A549 (cell line): ENCODE measurements at regions not wholly inside any gene's neighbourhood (a gene's known extent, or its start where the extent isn't known, plus 50 kb on each side); places are given as distances from the start of the nearest gene placed in this dataset.

Experiments
- ATAC-seq, 2 experiments: fragments of 200-7000 bp in 1 of 2; fragments of >200 bp in 1 of 2; cut with Nextera tagmentation in 1 of 2; cut with Tn5 transposase in 1 of 2; 3 replicates each; pipeline versions ENCODE4 v1.8.0 to v1.9.1; 2018 to 2020; ENCODE audit warnings: mild to moderate bottlenecking in 1 of 2, moderate library complexity in 1 of 2
- CTCF ChIA-PET: fragments of 300-600 bp; sonication (Branson Sonifier 250); formaldehyde crosslinking; extraction: SDS; loops from one replicate; lab custom pipeline; 2021; ENCODE audit warnings: antibody characterized with exemption, inconsistent platforms; lab: Yijun Ruan, JAX
- POLR2A ChIA-PET: fragments of 350-600 bp; formaldehyde crosslinking; extraction: SDS; loops from one replicate; lab custom pipeline; 2021; ENCODE audit warnings: antibody characterized with exemption, inconsistent platforms; lab: Yijun Ruan, JAX
- DNase-seq, 2 experiments: peaks; one replicate each; pipeline versions ENCODE4 v3.0.0 to v3.0.0-alpha.2; 2011 to 2016; ENCODE audit warnings: low read depth in 1 of 2, low spot score in 1 of 2
- FAIRE-seq: peaks from 2 replicates; lab custom pipeline; 2011; peaks lifted over from hg19 to GRCh38; lab: Jason Lieb, UNC
- H3K27ac ChIP-seq, 2 experiments: fragments of >200 bp; sonication (Bioruptor Twin); formaldehyde crosslinking; 3 replicates each; pipeline ENCODE4 v1.5.1; 2016 to 2017
- H3K4me1 ChIP-seq: fragments of >200 bp; sonication (Bioruptor Twin); formaldehyde crosslinking; 3 replicates; pipeline ENCODE4 v1.6.1; 2016
- H3K4me2 ChIP-seq: fragments of >200 bp; sonication (Bioruptor Twin); formaldehyde crosslinking; 3 replicates; pipeline ENCODE4 v1.6.1; 2016
- H3K4me3 ChIP-seq: fragments of >200 bp; sonication (Bioruptor Twin); formaldehyde crosslinking; 3 replicates; pipeline ENCODE4 v1.5.1; 2016
- H3K9me3 ChIP-seq: fragments of >200 bp; sonication (Bioruptor Twin); formaldehyde crosslinking; 3 replicates; pipeline ENCODE4 v1.6.1; 2016
- BHLHE40 ChIP-seq: IDR thresholded peaks from 2 replicates; pipeline ENCODE4 v1.6.1; 2012; ENCODE audit warnings: low read depth, low read length, inconsistent platforms
- CBX8 ChIP-seq: fragments of 200-600 bp; sonication (generic); IDR thresholded peaks from 2 replicates; pipeline ENCODE4 v1.6.1; 2016
- CHD4 ChIP-seq: fragments of 200-600 bp; sonication (generic); IDR thresholded peaks from 2 replicates; pipeline ENCODE4 v1.6.1; 2016; ENCODE audit warnings: antibody characterized with exemption, mild to moderate bottlenecking, borderline replicate concordance
- EHF ChIP-seq: fragments of 250-450 bp; sonication (Bioruptor Pico); IDR thresholded peaks from 2 replicates; pipeline ENCODE4 v1.5.0; 2020; ENCODE audit warnings: mild to moderate bottlenecking
- EHMT2 ChIP-seq: fragments of 200-600 bp; sonication (generic); IDR thresholded peaks from 2 replicates; pipeline ENCODE4 v1.6.1; 2016; ENCODE audit warnings: antibody characterized with exemption, low read depth, mild to moderate bottlenecking, moderate library complexity
- FOSL2 ChIP-seq, 2 experiments: fragments of 450-650 bp in 1 of 2; fragments of >200 bp in 1 of 2; sonication (Bioruptor Twin) in 1 of 2; formaldehyde crosslinking; IDR thresholded peaks; 2 replicates each; pipeline versions ENCODE4 v1.5.0 to v1.6.1; 2016 to 2020; ENCODE audit warnings: mild to moderate bottlenecking in 1 of 2, moderate library complexity in 1 of 2
- FOXS1 ChIP-seq: fragments of 250-450 bp; sonication (Bioruptor Pico); IDR thresholded peaks from 2 replicates; pipeline ENCODE4 v1.5.0; 2020; ENCODE audit warnings: mild to moderate bottlenecking, moderate library complexity
- GATA3 ChIP-seq: IDR thresholded peaks from 2 replicates; pipeline ENCODE4 v1.6.1; 2012; ENCODE audit warnings: borderline replicate concordance
- HOXA7 ChIP-seq: fragments of 250-450 bp; sonication (Bioruptor Pico); IDR thresholded peaks from 2 replicates; pipeline ENCODE4 v1.5.0; 2020; ENCODE audit warnings: mild to moderate bottlenecking, moderate library complexity
- HOXB13 ChIP-seq: fragments of 250-450 bp; sonication (Bioruptor Pico); IDR thresholded peaks from 2 replicates; pipeline ENCODE4 v1.5.0; 2020; ENCODE audit warnings: low read depth, mild to moderate bottlenecking, moderate library complexity
- HOXB5 ChIP-seq: fragments of 250-450 bp; sonication (Bioruptor Pico); IDR thresholded peaks from 2 replicates; pipeline ENCODE4 v1.5.0; 2020; ENCODE audit warnings: mild to moderate bottlenecking, moderate library complexity
- JUN ChIP-seq, 2 experiments: fragments of >200 bp; sonication (Bioruptor Twin); formaldehyde crosslinking; IDR thresholded peaks; 2 replicates in 1 of 2; 3 replicates in 1 of 2; pipeline ENCODE4 v1.6.1; 2016 to 2017
- JUNB ChIP-seq: fragments of >200 bp; sonication (Bioruptor Twin); formaldehyde crosslinking; IDR thresholded peaks from 2 replicates; pipeline ENCODE4 v1.6.1; 2016
- KDM1A ChIP-seq: fragments of 200-600 bp; sonication (generic); IDR thresholded peaks from 2 replicates; pipeline ENCODE4 v1.6.1; 2016; ENCODE audit warnings: low read depth, mild to moderate bottlenecking
- MAFK ChIP-seq: fragments of 450-650 bp; IDR thresholded peaks from 2 replicates; pipeline ENCODE4 v1.6.1; 2014; ENCODE audit not compliant: partially characterized antibody
- MAZ ChIP-seq: fragments of 150-350 bp; IDR thresholded peaks from 2 replicates; pipeline ENCODE4 v1.6.1; 2014; ENCODE audit warnings: antibody characterized with exemption, low read depth, low read length, borderline replicate concordance
- MYC ChIP-seq: IDR thresholded peaks from 2 replicates; pipeline ENCODE4 v1.6.1; 2012; ENCODE audit warnings: mild to moderate bottlenecking, inconsistent platforms, low read length, improper control_type of control experiment, borderline replicate concordance
- NFE2L2 ChIP-seq: fragments of 150-350 bp; conservative IDR thresholded peaks from 2 replicates; pipeline ENCODE4 v1.6.1; 2014; ENCODE audit warnings: low read length
- PHF8 ChIP-seq: fragments of 200-600 bp; sonication (generic); IDR thresholded peaks from 2 replicates; pipeline ENCODE4 v1.6.1; 2016; ENCODE audit warnings: low read depth, mild to moderate bottlenecking, antibody characterized with exemption, moderate library complexity, borderline replicate concordance
- POLR2A ChIP-seq: IDR thresholded peaks from 2 replicates; pipeline ENCODE4 v1.6.1; 2012; ENCODE audit warnings: mild to moderate bottlenecking, low read length
- POLR2AphosphoS2 ChIP-seq: conservative IDR thresholded peaks from 2 replicates; pipeline ENCODE4 v1.6.1; 2012; ENCODE audit warnings: low read length, improper control_type of control experiment, inconsistent platforms
- RAD21 ChIP-seq, 2 experiments: fragments of >200 bp in 1 of 2; sonication (Bioruptor Twin) in 1 of 2; formaldehyde crosslinking in 1 of 2; IDR thresholded peaks in 1 of 2; conservative IDR thresholded peaks in 1 of 2; 2 replicates in 1 of 2; 3 replicates in 1 of 2; pipeline ENCODE4 v1.6.1; 2012 to 2018; ENCODE audit warnings: inconsistent platforms in 1 of 2
- RARB ChIP-seq: fragments of 250-450 bp; sonication (Bioruptor Pico); IDR thresholded peaks from 2 replicates; pipeline ENCODE4 v1.8.0; 2021; ENCODE audit warnings: mild to moderate bottlenecking, moderate library complexity
- RCOR1 ChIP-seq: fragments of 150-350 bp; IDR thresholded peaks from 2 replicates; pipeline ENCODE4 v1.6.1; 2014; ENCODE audit warnings: antibody characterized with exemption, low read length, low read depth
- RFX5 ChIP-seq: fragments of 450-650 bp; IDR thresholded peaks from 2 replicates; pipeline ENCODE4 v1.7.1; 2014; ENCODE audit warnings: antibody characterized with exemption, mild to moderate bottlenecking, moderate library complexity
- SMC3 ChIP-seq: fragments of >200 bp; sonication (Bioruptor Twin); formaldehyde crosslinking; IDR thresholded peaks from 3 replicates; pipeline ENCODE4 v1.6.1; 2018; ENCODE audit warnings: inconsistent platforms
- SREBF2 ChIP-seq: fragments of 450-650 bp; IDR thresholded peaks from 2 replicates; pipeline ENCODE4 v1.6.1; 2014; ENCODE audit warnings: mild to moderate bottlenecking, moderate library complexity
- ZFP36 ChIP-seq: fragments of 450-650 bp; IDR thresholded peaks from 2 replicates; pipeline ENCODE4 v1.6.1; 2014; ENCODE audit warnings: borderline replicate concordance; ENCODE audit not compliant: partially characterized antibody
- ZNF302 ChIP-seq: fragments of 250-450 bp; sonication (Bioruptor Pico); IDR thresholded peaks from 2 replicates; pipeline ENCODE4 v1.9.0; 2021; ENCODE audit warnings: inconsistent platforms, mild to moderate bottlenecking, moderate library complexity
- ZSCAN20 ChIP-seq: fragments of 250-450 bp; sonication (Bioruptor Pico); IDR thresholded peaks from 2 replicates; pipeline ENCODE4 v1.8.0; 2022; ENCODE audit warnings: mild to moderate bottlenecking, moderate library complexity
- WGBS: methylation state at CpG from one replicate; pipeline ENCODE4 v1.1.6; 2017; ENCODE audit errors: missing lambda C conversion rate; 5-methylcytosine and 5-hydroxymethylcytosine counted together
- TF ChIP-seq, protein P1 (sequence below): IDR thresholded peaks from 2 replicates; pipeline ENCODE4 v1.6.1; 2012
- TF ChIP-seq, protein P2 (sequence below): fragments of 250-450 bp; sonication (Bioruptor Pico); IDR thresholded peaks from 2 replicates; pipeline ENCODE4 v1.5.0; 2020; ENCODE audit warnings: low read depth, mild to moderate bottlenecking, moderate library complexity
- TF ChIP-seq, protein P3 (sequence below): fragments of >200 bp; sonication (Bioruptor Twin); formaldehyde crosslinking; IDR thresholded peaks from 2 replicates; pipeline ENCODE4 v1.6.1; 2016
- TF ChIP-seq, protein P4 (sequence below): fragments of >200 bp; sonication (Bioruptor Twin); formaldehyde crosslinking; IDR thresholded peaks from 3 replicates; pipeline ENCODE4 v1.5.1; 2016

DNA sequence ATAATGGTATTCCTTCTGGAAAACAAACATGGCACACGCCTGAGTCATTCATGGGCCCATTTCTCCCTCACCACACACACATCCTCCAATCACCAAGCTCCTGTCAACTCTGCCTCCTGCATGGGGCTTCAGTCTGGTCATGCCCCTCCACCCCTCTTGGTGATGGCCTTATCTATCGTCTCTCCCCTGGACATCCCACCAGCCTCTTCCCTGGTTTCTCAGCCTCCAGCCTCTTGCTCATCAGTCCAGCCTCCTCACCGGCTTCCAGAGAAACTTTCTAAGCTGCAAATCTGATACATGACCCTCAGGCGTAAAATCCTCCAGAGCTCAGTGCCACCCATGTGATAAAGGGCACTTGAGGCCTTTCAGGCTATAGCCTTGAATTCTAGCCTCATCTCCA lies 243.9 kb downstream of the FOXD2 start:
- no peak for DNase-seq
- no peak for ATAC-seq
- CTCF ChIA-PET: interaction anchor here (1.1 kb wide), 1 partner anchor 9 kb away, joined by 4 read pairs; no protein-coding TSS in a partner anchor
- FAIRE-seq: no peak
- H3K9me3 ChIP-seq: no peaks in the 10 kb centered on the region
- 0 out of 3 replicates have a peak, but pooled peaks cover 4% of the 10 kb centered on the region for H3K4me1 ChIP-seq
- no peak for TF ChIP-seq EHMT2
- TF ChIP-seq, protein P1, sequence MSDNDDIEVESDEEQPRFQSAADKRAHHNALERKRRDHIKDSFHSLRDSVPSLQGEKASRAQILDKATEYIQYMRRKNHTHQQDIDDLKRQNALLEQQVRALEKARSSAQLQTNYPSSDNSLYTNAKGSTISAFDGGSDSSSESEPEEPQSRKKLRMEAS: no peak
- no peak for TF ChIP-seq FOSL2 (IDR thresholded peaks at IDR 0.05)
- TF ChIP-seq FOSL2 (CRISPR knock-in tag; IDR thresholded peaks at IDR 0.05): no peak
- no peak for TF ChIP-seq RAD21 (conservative IDR thresholded peaks at IDR 0.05 in 1 of 2, IDR thresholded peaks at IDR 0.05 in 1 of 2)
- TF ChIP-seq NFE2L2: no peak
- TF ChIP-seq POLR2A: no peak
- TF ChIP-seq GATA3: no peak
- TF ChIP-seq, protein P2, sequence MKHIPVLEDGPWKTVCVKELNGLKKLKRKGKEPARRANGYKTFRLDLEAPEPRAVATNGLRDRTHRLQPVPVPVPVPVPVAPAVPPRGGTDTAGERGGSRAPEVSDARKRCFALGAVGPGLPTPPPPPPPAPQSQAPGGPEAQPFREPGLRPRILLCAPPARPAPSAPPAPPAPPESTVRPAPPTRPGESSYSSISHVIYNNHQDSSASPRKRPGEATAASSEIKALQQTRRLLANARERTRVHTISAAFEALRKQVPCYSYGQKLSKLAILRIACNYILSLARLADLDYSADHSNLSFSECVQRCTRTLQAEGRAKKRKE: no peak
- no peak for TF ChIP-seq RCOR1
- TF ChIP-seq SMC3: no peak
- TF ChIP-seq, all 56 proteins: peak for 0
- Histone ChIP-seq H3K4me3 (no peak overlapping the region), H3K4me2 (no peak overlapping the region), H3K27ac (no peak overlapping the region)
- 72% methylated on average over 4 of the region's 4 CpGs for WGBS
- POLR2A ChIA-PET: no interaction called here

DNA sequence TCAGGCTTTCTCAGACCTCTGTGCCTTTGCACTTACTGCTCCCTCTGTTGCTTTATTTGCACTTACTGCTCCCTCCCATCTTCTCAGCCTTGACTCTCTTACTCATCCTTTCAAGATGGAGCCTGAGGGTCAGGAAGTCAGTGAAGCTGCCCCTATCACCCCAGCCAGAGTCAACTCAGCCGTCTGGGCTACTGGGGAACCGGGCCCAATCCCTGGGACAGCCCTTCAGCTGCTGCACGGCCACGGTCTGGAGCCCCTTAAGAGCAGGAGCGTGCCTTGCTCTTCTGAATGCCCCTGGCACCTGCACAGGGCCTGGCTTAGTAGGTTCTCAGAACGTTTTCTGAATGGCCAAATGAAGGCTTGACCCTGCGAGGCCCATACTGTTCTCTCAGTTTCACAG lies 244.4 kb downstream of the FOXD2 start:
- TF ChIP-seq MAZ: no peak
- no peak for TF ChIP-seq HOXB5 (CRISPR knock-in tag)
- no peak for TF ChIP-seq MAFK
- TF ChIP-seq KDM1A: no peak
- TF ChIP-seq POLR2AphosphoS2: no peak
- no peak for TF ChIP-seq GATA3
- no peak for TF ChIP-seq CBX8
- no peak for TF ChIP-seq HOXA7 (CRISPR knock-in tag)
- no peak for TF ChIP-seq PHF8
- TF ChIP-seq CHD4: no peak
- TF ChIP-seq RARB (CRISPR knock-in tag): no peak
- TF ChIP-seq JUNB: no peak
- no peak for TF ChIP-seq RFX5
- TF ChIP-seq FOXS1 (CRISPR knock-in tag): no peak
- TF ChIP-seq, all 56 proteins: peak for 0
- Histone ChIP-seq H3K4me3 (no peak overlapping the region), H3K4me2 (no peak overlapping the region), H3K4me1 (0 out of 3 replicates have a peak, but pooled peaks cover 4% of the 10 kb centered on the region), H3K27ac (no peak overlapping the region), H3K9me3 (no peaks in the 10 kb centered on the region)
- DNase-seq (no peak), FAIRE-seq (no peak), ATAC-seq (no peak)
- POLR2A ChIA-PET: no interaction called here
- 68% methylated on average over 7 of the region's 7 CpGs for WGBS
- CTCF ChIA-PET: interaction anchor here (1.1 kb wide), 1 partner anchor 9 kb away, joined by 4 read pairs; no protein-coding TSS in a partner anchor

DNA sequence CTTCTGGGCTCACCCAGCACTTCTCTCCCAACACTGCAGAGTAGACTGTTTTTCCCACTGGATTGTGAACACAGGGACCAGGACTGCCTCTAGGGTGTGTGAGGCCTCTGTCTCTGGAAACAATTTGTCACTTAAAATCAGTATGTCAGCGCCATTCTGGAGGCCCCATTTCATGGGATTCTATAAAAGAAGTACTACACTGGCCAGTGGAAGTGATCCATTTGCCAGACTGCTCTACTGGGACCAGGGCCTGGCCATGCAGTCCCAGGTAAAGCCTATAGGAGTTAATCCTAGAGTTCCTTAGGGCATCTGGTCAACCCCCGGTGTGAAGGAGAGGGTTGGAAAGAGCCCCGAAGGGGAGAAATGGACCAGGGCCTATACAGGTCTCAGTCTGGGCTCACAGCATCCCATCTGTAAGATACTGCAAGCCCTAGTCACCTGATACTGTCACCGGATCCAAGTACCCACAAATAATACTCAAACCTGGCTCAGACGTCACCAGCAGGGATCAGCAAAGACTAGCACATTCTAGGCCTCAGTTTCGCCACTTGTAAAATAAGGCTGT lies 245.0 kb downstream of the FOXD2 start:
- WGBS: 69% methylated on average over 4 of the region's 6 CpGs
- Histone ChIP-seq H3K9me3 (no peaks in the 10 kb centered on the region), H3K4me2 (no peak overlapping the region), H3K4me3 (no peak overlapping the region), H3K4me1 (0 out of 3 replicates have a peak, but pooled peaks cover 4% of the 10 kb centered on the region), H3K27ac (no peak overlapping the region)
- DNase-seq (no peak), FAIRE-seq (no peak), ATAC-seq (no peak)
- POLR2A ChIA-PET: no interaction called here
- CTCF ChIA-PET: interaction anchor here (1.9 kb wide), 1 partner anchor 27 kb away, joined by 7 read pairs; no protein-coding TSS in a partner anchor
- TF ChIP-seq ZSCAN20 (CRISPR knock-in tag): no peak
- TF ChIP-seq, protein P3, sequence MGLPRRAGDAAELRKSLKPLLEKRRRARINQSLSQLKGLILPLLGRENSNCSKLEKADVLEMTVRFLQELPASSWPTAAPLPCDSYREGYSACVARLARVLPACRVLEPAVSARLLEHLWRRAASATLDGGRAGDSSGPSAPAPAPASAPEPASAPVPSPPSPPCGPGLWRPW: no peak
- TF ChIP-seq SMC3: no peak
- TF ChIP-seq, protein P2: no peak
- TF ChIP-seq SREBF2: no peak
- no peak for TF ChIP-seq ZNF302 (CRISPR knock-in tag)
- TF ChIP-seq MYC: no peak
- no peak for TF ChIP-seq ZFP36
- TF ChIP-seq POLR2A: no peak
- no peak for TF ChIP-seq BHLHE40
- TF ChIP-seq RCOR1: no peak
- TF ChIP-seq, protein P4, sequence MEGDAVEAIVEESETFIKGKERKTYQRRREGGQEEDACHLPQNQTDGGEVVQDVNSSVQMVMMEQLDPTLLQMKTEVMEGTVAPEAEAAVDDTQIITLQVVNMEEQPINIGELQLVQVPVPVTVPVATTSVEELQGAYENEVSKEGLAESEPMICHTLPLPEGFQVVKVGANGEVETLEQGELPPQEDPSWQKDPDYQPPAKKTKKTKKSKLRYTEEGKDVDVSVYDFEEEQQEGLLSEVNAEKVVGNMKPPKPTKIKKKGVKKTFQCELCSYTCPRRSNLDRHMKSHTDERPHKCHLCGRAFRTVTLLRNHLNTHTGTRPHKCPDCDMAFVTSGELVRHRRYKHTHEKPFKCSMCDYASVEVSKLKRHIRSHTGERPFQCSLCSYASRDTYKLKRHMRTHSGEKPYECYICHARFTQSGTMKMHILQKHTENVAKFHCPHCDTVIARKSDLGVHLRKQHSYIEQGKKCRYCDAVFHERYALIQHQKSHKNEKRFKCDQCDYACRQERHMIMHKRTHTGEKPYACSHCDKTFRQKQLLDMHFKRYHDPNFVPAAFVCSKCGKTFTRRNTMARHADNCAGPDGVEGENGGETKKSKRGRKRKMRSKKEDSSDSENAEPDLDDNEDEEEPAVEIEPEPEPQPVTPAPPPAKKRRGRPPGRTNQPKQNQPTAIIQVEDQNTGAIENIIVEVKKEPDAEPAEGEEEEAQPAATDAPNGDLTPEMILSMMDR: no peak
- TF ChIP-seq HOXB13: no peak
- TF ChIP-seq JUN (IDR thresholded peaks at IDR 0.05): no peak
- no peak for TF ChIP-seq EHF (CRISPR knock-in tag)
